Activated naive CD4-positive, alpha-beta T cell treated with anti-CD3 and anti-CD28 coated beads, Interleukin-2, amount 50 U/mL, for 16 hours (primary cell): ENCODE measurements at regions not wholly inside any gene's neighbourhood (a gene's known extent, or its start where the extent isn't known, plus 50 kb on each side); places are given as distances from the start of the nearest gene placed in this dataset.
"Not testable (repeated sequence)": the region's sequence is repeated elsewhere in the genome, so short reads cannot be mapped to it uniquely, and the experiment has no call there.

Source experiments
- DNase-seq: peaks from one replicate; pipeline ENCODE4 v3.0.0-alpha.2; 2020

- DNase-seq = no peak
Measured at GRCh38 chr15:59764775-59765174, 75.7 kb upstream of the BNIP2 start.

DNA sequence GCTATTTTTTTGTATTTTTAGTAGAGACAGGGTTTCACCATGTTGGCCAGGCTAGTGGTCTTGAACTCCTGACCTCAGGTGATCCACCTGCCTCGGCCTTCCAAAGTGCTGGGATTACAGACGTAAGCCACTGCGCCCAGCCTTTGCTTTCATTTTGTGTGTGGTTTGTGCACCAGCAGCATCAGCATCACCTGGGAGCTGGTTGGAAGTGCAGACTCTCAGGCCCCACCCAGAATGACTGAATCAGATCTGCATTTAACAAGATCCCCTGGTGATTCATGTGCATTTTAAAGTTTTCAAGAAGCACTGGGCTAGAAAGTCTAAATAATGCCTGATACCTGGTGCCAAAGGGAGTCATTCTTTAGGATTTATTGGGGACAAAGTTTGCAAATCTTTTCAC lies 73.4 kb upstream of the BNIP2 start:
- no peak for DNase-seq

DNA sequence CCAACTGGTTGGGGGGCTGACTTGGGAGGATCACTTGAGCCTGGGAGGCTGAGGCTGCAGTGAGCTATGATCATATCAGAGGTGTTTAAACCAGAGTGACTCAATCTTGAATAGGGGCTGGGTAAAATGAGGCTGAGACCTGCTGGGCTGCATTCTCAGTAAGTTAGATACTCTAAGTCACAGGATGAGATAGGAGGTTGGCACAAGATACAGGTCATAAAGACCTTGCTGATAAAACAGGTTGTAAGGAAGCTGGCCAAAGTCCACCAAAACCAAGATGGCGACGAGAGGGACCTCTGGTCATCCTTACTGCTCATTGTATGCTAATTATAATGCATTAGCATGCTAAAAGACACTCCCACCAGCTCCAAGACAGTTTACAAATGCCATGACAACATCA lies 71.1 kb upstream of the BNIP2 start:
- DNase-seq = not testable (repeated sequence)

DNA sequence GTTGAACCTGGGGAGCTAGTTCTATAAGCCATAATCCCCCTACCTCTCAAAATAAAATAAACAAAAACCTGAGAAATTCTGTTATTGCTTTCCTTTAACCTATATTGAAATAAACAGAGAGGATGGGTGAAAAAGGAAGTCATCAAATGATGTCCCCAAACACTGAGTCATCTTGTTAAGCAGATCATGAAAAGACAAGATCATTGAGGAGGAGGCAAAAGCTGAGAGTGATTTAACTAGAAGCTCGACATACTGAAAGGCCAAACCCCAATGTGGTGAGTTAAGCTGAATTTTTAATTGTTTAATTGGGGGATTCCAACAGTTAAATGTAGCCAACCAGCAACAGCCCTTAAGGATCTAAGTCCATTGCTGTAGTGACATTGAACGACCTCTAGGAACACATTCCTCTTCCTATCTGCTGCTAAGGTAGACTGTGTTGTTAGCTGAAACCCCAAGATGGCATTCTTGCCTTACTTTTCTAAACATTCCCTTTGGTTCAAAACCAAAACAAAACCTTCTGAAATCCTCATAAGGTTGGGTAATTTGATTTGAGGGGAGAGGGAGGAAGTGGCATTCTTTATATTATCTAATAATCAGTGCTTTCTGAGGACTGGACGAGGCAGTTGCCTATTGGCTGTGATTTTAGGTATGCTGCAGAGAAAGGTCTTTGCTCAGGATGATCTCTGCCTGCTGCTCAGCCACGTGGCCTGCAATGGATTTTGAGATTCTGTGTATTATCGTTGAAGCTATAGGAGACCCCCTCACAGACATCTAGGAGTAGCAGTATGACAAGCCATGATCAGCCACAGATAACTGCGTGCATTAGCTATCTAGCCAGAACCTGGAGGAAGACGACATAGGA lies 62.7 kb upstream of the BNIP2 start:
- no peak for DNase-seq

GRCh38 chr15:59746777-59747176 lies 57.7 kb upstream of the BNIP2 start:
- no peak for DNase-seq

DNA sequence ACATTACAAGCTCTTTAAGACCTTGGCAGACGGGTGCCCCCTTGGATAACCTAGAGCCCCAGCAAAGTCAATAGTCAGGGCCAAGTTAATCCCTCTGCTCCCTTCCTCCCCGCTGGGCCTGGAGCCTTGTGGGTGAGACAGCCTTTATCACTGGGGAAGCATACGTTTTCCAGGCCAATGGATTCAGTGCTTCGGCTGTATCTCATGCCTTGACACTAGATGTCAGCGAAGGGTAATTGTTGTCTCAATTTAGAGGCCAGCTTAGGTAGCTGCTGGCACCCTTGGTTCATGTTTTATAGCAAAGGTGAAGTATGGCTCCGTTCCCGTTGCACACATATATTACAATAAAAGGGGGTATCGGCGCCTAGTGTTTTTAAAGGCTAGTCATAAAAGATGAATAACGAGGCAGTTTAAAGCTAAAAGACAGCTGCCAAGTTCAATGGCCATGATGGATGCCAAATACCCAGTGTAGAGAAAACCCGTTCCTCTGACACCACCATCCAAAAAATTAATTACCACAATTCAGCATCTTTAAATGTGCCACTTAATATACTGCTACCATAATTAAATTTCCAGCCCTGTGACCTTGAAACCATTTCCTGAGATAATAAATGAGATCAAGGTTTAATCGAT lies 52.3 kb upstream of the BNIP2 start:
- DNase-seq = no peak

GRCh38 chr15:59739557-59740186 lies 50.6 kb upstream of the BNIP2 start:
- DNase-seq = no peak
